ENCODE measurements at regions not wholly inside any gene's neighbourhood (a gene's known extent, or its start where the extent isn't known, plus 50 kb on each side); places are given as distances from the start of the nearest gene placed in this dataset.
A peak's percentile ranks its signal among the peaks of the same experiment; 100 is the strongest.

- TF ChIP-seq PRDM4 (CRISPR knock-in tag; IDR thresholded peaks at IDR 0.05; ENCODE audit: borderline replicate concordance) (no peak), ZNF3 (CRISPR knock-in tag; IDR thresholded peaks at IDR 0.05) (no peak)
Observed at GRCh38 chrX:28278251-28278650, 297.0 kb upstream of the DCAF8L1 start (continued).

GRCh38 chrX:28273736-28274135, 292.5 kb upstream of the DCAF8L1 start:
- in situ Hi-C loops (cut with HindIII; ENCODE audit: extremely low pct_ligation_motif_present, low pct_unique_long_range_greater_than_20kb), result no loop called here
- Histone ChIP-seq H3K4me2 (ENCODE audit: low read depth, low read length) (no peak overlapping the region), H3K36me3 (replicated peaks in 1 of 2; ENCODE audit: control insufficient read depth in 1 of 2, insufficient read depth in 2 of 2, low read length in 2 of 2) (no peaks in the 10 kb centered on the region), H4K20me1 (ENCODE audit: insufficient read depth, low read length) (no peaks in the 10 kb centered on the region), H3K4me3 (replicated peaks in 1 of 3; ENCODE audit: insufficient read depth in 1 of 3, low read depth in 2 of 3, low read length in 3 of 3) (no peak overlapping the region), H3K9me3 (ENCODE audit: low read length) (no peaks in the 10 kb centered on the region), H3K4me1 (ENCODE audit: insufficient read depth, low read length) (no peaks in the 10 kb centered on the region), H3K79me2 (ENCODE audit: insufficient read depth, low read length) (no peaks in the 10 kb centered on the region), H3K27me3 (ENCODE audit: control insufficient read depth in 1 of 2, insufficient read depth in 2 of 2, low read length in 2 of 2) (no peaks in the 10 kb centered on the region), H3K27ac (ENCODE audit: extremely low read length, insufficient read depth, low read length) (no peak overlapping the region), H3K9ac (ENCODE audit: insufficient read depth, low read depth, low read length) (no peak overlapping the region), H2AFZ (ENCODE audit: low read length) (no peak overlapping the region)
- 0% methylated on average over 3 of the region's 3 CpGs for WGBS (ENCODE audit: low lambda C conversion rate)
- DNase-seq (ENCODE audit: low spot score) (no peak), FAIRE-seq (no peak), ATAC-seq (no peak)
- BruUV-seq (replicated peaks), result no TSS peak
- ChIA-PET POLR2A (no interaction called here), CTCF (ENCODE audit: low intra/inter-chr PET ratio, low total read pairs) (no interaction called here)
- TF ChIP-seq RXRB (CRISPR knock-in tag; IDR thresholded peaks at IDR 0.05; ENCODE audit: borderline replicate concordance), result no peak
- TF ChIP-seq NFKBIZ (CRISPR knock-in tag; IDR thresholded peaks at IDR 0.05), result no peak
- intact Hi-C loops (cut with micrococcal nuclease; ENCODE audit: unreplicated experiment), result no loop called here

- FAIRE-seq (no peak), ATAC-seq (no peak), DNase-seq (ENCODE audit: low spot score) (no peak)
- no peaks in the 10 kb centered on the region for H3K4me1 ChIP-seq (ENCODE audit: insufficient read depth, low read length)
- in situ Hi-C loops (cut with HindIII; ENCODE audit: extremely low pct_ligation_motif_present, low pct_unique_long_range_greater_than_20kb) (no loop called here), intact Hi-C loops (cut with micrococcal nuclease; ENCODE audit: unreplicated experiment) (no loop called here)
- no peak overlapping the region for H3K4me3 ChIP-seq (replicated peaks in 1 of 3; ENCODE audit: insufficient read depth in 1 of 3, low read depth in 2 of 3, low read length in 3 of 3)
- no peaks in the 10 kb centered on the region for H3K36me3 ChIP-seq (replicated peaks in 1 of 2; ENCODE audit: control insufficient read depth in 1 of 2, insufficient read depth in 2 of 2, low read length in 2 of 2)
- POLR2A ChIA-PET, result no interaction called here
- H4K20me1 ChIP-seq (ENCODE audit: insufficient read depth, low read length), result no peaks in the 10 kb centered on the region
- CTCF ChIA-PET (ENCODE audit: low intra/inter-chr PET ratio, low total read pairs), result no interaction called here
- H3K79me2 ChIP-seq (ENCODE audit: insufficient read depth, low read length), result no peaks in the 10 kb centered on the region
- no peaks in the 10 kb centered on the region for H3K9me3 ChIP-seq (ENCODE audit: low read length)
- BruUV-seq (replicated peaks), result no TSS peak
- H3K4me2 ChIP-seq (ENCODE audit: low read depth, low read length), result no peak overlapping the region
- H3K9ac ChIP-seq (ENCODE audit: insufficient read depth, low read depth, low read length), result no peak overlapping the region
- no peak overlapping the region for H3K27ac ChIP-seq (ENCODE audit: extremely low read length, insufficient read depth, low read length)
- H2AFZ ChIP-seq (ENCODE audit: low read length), result no peak overlapping the region
- H3K27me3 ChIP-seq (ENCODE audit: control insufficient read depth in 1 of 2, insufficient read depth in 2 of 2, low read length in 2 of 2), result no peaks in the 10 kb centered on the region
- WGBS (ENCODE audit: low lambda C conversion rate), result 5% methylated on average over 7 of the region's 7 CpGs
- TF ChIP-seq ZNF530 (CRISPR knock-in tag; IDR thresholded peaks at IDR 0.05; ENCODE audit: low read depth) (no peak), CEBPB (IDR thresholded peaks at IDR 0.05; ENCODE audit: borderline replicate concordance, low read depth, low read length) (0 out of 2 replicates have a peak, but pooled peaks have one; percentile 2), E2F1 (CRISPR knock-in tag; IDR thresholded peaks at IDR 0.05) (no peak)
Observed at GRCh38 chrX:28246675-28247074, 265.4 kb upstream of the DCAF8L1 start.
